ENCODE measurements at regions not wholly inside any gene's neighbourhood (a gene's known extent, or its start where the extent isn't known, plus 50 kb on each side); places are given as distances from the start of the nearest gene placed in this dataset.

GRCh38 chr16:52837251-52837650 is 215.4 kb downstream of the CHD9NB start:
- WGBS, 2 experiments (ENCODE audit: extremely low coverage in 1 of 2, insufficient coverage in 1 of 2, insufficient read length in 1 of 2, insufficient replicate concordance in 2 of 2, low coverage in 1 of 2, low lambda C conversion rate in 2 of 2, missing lambda C conversion rate in 1 of 2), result 87% methylated on average over 3 of the region's 3 CpGs; no CpG with 5 or more reads in 1 of the 2 experiments

More at GRCh38 chr16:52837251-52837650, 215.4 kb downstream of the CHD9NB start:
- no peak overlapping the region for H3K23ac ChIP-seq (ENCODE audit: insufficient read length)
- H3K9ac ChIP-seq (replicated peaks in 1 of 4; ENCODE audit: extremely low read depth in 1 of 4, low read depth in 3 of 4, low read length in 3 of 4), result no peak overlapping the region
- H3K36me3 ChIP-seq (ENCODE audit: control insufficient read depth in 2 of 4, insufficient read depth in 4 of 4, low read length in 3 of 4), result no peaks in the 10 kb centered on the region
- no peak for DNase-seq (ENCODE audit: low read depth in 1 of 2, low spot score in 2 of 2)
- no peaks in the 10 kb centered on the region for H3K23me2 ChIP-seq (ENCODE audit: low read depth, low read length)
- no peak overlapping the region for H3K56ac ChIP-seq (replicated peaks; ENCODE audit: insufficient read length, low read depth, low read length)
- H4K91ac ChIP-seq (replicated peaks; ENCODE audit: insufficient read length, low read length), result no peak overlapping the region
- no peaks in the 10 kb centered on the region for H3K79me1 ChIP-seq (ENCODE audit: low read depth, low read length)
- no peak for FAIRE-seq
- H2BK5ac ChIP-seq (ENCODE audit: low read depth, low read length), result no peak overlapping the region
- no peaks in the 10 kb centered on the region for H3K4me1 ChIP-seq (replicated peaks in 1 of 4; ENCODE audit: control insufficient read depth in 3 of 4, insufficient read depth in 4 of 4, low read length in 3 of 4)
- H3K27ac ChIP-seq (ENCODE audit: low read depth, low read length), result no peak overlapping the region
- ChIA-PET CTCF (ENCODE audit: partially characterized antibody) (interaction anchor here (0.8 to 2.3 kb wide), 3 partner anchors 15 to 185 kb away, joined by 3 to 9 read pairs (median 4); no protein-coding TSS in a partner anchor), POLR2A (ENCODE audit: partially characterized antibody) (interaction anchor here (0.6 to 1.3 kb wide), 2 partner anchors 9 to 840 kb away, joined by 3 read pairs; no protein-coding TSS in a partner anchor)
- no peak overlapping the region for H2BK20ac ChIP-seq (ENCODE audit: low read length)
- no peak overlapping the region for H2BK120ac ChIP-seq (replicated peaks; ENCODE audit: low read depth, low read length)
- H3K9me3 ChIP-seq (ENCODE audit: insufficient read depth in 2 of 2, low read depth in 1 of 2, low read length in 1 of 2), result no peaks in the 10 kb centered on the region
- no peak overlapping the region for H3K4ac ChIP-seq (replicated peaks; ENCODE audit: insufficient read length, low read depth, low read length)
- no peaks in the 10 kb centered on the region for H3K27me3 ChIP-seq (replicated peaks in 1 of 4; ENCODE audit: control insufficient read depth in 3 of 4, extremely low read depth in 1 of 4, insufficient read depth in 3 of 4, low read length in 3 of 4)
- H4K20me1 ChIP-seq (replicated peaks in 1 of 2; ENCODE audit: control insufficient read depth in 1 of 2, insufficient read depth in 2 of 2, low read length in 2 of 2), result no peaks in the 10 kb centered on the region
- H3K18ac ChIP-seq (ENCODE audit: extremely low read depth, low read length), result no peak overlapping the region
- H2AK5ac ChIP-seq (ENCODE audit: low read depth, low read length), result no peak overlapping the region
- no peak overlapping the region for H3K14ac ChIP-seq (ENCODE audit: insufficient read length)
- H4K8ac ChIP-seq (ENCODE audit: extremely low read depth, insufficient read depth, low read length), result no peak overlapping the region
- H2BK15ac ChIP-seq (ENCODE audit: low read length), result no peak overlapping the region
- H2BK12ac ChIP-seq (ENCODE audit: low read depth, low read length), result no peak overlapping the region
- H3K79me2 ChIP-seq (ENCODE audit: control insufficient read depth in 1 of 2, insufficient read depth in 2 of 2, low read length in 2 of 2), result no peaks in the 10 kb centered on the region
- TF ChIP-seq ASH2L (IDR thresholded peaks at IDR 0.05; ENCODE audit: low read length), result no peak
- no peak for TF ChIP-seq SUZ12 (IDR thresholded peaks at IDR 0.05; ENCODE audit: low read length)
- no peak for TF ChIP-seq NRF1 (IDR thresholded peaks at IDR 0.05; ENCODE audit: low read depth, low read length)
- TF ChIP-seq FOSL1 (IDR thresholded peaks at IDR 0.05; ENCODE audit: insufficient read depth, low read depth, low read length), result no peak
- TF ChIP-seq SIN3A (conservative IDR thresholded peaks at IDR 0.05 in 1 of 2, IDR thresholded peaks at IDR 0.05 in 1 of 2; ENCODE audit: low read depth in 1 of 2, low read length in 2 of 2), result no peak
- TF ChIP-seq RXRA (IDR thresholded peaks at IDR 0.05; ENCODE audit: insufficient read depth, low read depth, low read length), result no peak
- H2AFZ ChIP-seq (ENCODE audit: low read length), result no peak overlapping the region
- H3K4me2 ChIP-seq (ENCODE audit: insufficient read depth in 1 of 2, low read depth in 2 of 2, low read length in 2 of 2), result no peak overlapping the region
- H3K4me3 ChIP-seq (ENCODE audit: extremely low read depth in 1 of 4, insufficient read depth in 2 of 4, low read depth in 3 of 4, low read length in 4 of 4), result no peak overlapping the region
- H4K5ac ChIP-seq (ENCODE audit: insufficient read length, low read depth, low read length), result no peak overlapping the region
